GM18498 (cell line): ENCODE measurements at regions not wholly inside any gene's neighbourhood (a gene's known extent, or its start where the extent isn't known, plus 50 kb on each side); places are given as distances from the start of the nearest gene placed in this dataset.
A peak's percentile ranks its signal among the peaks of the same experiment; 100 is the strongest.

Experiments
- ATAC-seq: cut with Tn5 transposase; IDR thresholded peaks from one replicate; pipeline ENCODE4 v1.9.1; 2021; ENCODE audit warnings: mild to moderate bottlenecking, moderate library complexity; ENCODE audit not compliant: unreplicated experiment

DNA sequence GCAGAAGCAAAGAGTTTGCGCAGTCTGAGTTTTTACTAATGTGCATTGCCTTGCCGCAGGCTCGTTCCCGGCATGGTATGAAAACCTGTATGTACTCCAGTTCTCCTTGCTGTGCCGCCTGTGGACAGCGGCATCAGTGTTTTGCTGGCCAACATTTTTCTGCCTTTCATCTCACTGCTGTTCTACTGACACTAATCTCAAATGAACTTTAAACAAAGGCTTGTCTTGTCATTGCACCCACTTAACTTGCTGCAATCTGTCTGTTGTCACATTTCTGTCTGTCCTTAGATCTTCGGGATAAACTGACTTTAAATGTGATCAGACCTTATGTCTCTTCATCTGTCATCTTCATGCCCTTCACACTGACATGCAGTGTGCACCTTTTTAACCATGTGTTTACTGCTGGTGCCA, 71.7 kb upstream of the ZNRF2 start:
- no peak for ATAC-seq

DNA sequence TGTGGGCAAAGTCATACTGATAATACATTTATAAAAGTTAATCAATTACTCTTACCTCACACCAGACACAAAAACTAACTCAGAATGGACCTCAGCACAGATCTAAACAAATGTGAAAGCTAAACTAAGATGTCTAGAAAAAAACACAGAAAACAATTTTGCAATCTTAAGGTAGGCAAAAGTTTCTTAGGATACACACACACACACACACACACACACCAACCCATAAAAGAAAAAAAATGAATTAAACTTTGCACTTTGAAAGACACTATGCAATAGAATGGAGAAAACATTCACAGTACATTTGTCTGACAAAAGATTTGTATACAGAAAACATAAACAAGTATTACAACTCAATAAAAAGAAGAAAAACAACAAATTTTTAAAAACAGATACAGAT, 70.8 kb upstream of the ZNRF2 start:
- no peak for ATAC-seq

DNA sequence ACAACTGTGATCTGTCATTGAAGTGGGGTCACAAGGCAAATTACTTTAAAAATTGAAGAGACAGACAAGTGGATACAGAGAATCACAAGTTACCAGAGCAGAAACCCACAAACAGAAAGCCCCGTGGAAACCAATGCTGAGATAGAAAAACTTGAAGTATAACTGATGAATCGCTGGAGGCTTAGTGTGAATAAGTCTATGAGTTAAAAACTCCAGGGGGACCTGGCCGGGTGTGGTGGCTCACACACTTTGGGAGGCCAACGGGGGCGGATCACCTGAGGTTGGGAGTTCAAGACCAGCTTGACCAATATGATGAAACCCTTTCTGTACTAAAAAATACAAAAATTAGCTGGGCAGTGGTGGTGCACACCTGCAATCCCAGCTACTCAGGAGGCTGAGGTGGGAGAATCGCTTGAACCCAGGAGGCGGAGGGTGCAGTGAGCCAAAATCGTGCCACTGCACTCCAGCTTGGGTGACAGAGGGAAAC, 69.7 kb upstream of the ZNRF2 start:
- peak; percentile 70 for ATAC-seq

DNA sequence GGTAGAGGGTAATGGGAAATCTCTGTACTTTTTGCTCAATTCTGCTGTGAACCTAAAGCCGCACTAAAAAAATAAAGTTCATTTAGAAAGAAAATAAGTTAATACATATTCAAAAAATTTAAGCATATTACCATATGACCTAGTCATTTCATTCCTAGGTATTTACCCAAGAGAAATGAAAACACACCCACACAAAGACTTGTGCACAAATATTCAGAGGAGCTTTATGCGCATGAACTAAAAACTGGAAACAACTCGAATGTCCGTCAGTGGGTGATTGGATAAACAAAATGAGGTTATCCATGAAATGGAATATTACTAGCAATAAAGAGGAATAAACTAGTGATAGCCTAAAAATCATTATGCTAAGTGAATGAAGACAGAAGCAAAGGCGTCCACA, 62.6 kb upstream of the ZNRF2 start:
- ATAC-seq: no peak

DNA sequence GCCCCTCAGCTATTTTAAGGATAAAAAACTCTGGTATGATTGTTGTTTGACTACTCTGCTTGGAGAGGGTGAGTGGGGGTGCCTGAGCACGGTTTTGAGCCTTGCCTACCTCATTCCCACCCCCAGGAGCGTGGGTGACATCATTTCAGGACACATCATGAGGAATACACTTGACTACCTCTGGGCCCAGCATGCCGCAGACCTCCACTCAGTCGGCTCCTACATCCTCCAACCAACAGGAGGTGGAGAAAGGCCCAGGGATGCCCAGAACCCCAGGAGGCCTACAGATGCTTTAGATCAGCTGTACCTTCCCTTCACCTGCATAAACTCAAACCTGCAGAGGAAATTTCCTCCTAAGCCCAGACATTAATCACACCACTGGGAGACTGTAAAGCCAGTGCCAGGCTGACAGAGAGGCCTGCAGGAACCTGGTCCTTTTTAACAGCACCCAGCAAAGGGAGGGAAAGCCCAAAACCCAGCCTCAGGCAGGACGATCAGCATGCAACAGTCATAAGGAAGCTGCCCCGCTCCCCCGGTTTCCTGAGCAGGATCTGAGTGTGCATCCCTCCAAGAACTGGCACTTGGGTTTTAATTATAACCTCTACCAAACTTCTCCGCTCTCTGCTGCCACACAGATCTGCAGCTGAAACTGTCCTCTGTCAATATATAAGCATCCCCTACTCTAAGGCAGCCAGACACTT, 61.7 kb upstream of the ZNRF2 start:
- no peak for ATAC-seq

DNA sequence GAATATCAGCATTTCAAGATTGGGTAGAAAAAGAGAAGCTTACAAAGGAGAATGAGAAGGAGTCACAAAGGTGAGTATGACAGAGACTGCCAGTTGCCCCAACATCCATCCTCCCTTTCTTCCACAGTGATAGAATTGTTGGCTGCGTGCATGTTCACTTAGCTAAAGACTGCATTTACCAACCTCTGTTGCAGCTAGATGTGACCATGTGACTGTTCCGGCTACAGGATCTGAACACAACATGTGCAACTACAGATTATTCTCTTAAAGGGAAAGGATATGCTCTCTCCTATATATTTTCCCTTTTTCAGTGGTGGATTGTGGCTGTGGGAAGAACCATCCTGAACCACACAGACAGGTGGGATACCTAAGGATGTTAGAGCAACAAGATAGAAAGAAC, 60.5 kb upstream of the ZNRF2 start:
- ATAC-seq: no peak

DNA sequence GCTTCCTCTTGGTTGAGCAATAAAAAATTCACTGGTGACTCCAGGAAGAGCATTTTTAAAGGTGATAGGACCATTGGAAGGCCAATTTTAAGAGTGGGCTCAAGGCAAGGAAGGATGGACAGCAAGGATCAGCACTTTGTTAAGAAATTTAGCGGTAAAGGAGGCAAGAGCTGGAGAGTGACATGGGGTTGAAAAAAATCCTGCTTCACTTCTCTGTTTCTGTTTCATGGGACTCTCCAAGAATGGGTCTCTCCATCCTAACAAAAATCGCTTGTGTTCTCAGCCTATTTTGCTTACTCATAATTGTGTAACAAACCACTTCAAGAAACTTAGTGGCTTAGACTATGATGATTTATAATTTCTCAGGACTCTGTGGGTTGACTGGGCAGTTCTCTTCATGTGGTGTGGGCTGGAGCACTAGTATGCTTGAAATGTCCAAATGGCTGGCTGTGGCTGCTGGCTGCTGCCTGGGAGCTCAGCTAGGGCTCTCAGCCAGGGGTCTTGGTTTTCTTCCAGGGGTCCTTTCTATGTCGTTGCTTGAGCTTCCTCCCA, 59.8 kb upstream of the ZNRF2 start:
- ATAC-seq: no peak

DNA sequence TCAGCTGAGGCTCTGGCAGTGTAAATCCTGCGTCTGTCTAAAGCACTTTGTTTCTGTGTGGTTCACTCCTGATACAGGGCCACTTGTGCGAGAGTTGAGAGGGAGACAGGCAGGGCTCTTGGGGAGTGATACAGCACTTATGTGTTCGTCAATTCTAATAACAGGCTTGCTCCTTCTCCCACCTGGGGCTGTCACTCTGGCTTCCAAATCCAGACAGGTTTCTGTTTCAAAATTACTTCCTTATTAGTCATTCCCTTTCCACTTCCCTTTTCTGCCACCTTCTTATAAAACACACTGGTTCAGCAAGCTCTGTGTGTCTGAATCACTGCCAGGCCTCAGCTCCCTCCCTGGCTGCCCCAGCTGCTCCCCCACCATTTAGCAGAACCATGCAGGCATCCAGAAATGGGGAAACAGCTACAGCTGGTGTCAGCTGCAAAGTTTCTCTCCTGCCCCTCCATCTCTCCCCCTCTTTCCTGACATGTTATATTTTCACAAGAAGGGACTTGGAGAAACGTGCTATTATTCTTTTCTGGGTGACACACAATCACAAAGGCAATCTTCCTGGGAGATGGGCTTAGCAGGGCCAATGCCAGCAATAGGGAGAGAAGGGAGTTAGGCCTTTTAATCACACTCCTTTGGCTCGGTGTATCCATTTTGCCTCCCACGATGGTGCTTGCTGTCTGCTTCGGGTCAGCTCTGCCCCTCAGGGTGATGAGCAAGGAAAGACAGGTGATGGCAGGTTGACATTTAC, 58.4 kb upstream of the ZNRF2 start:
- ATAC-seq: peak; percentile 79

DNA sequence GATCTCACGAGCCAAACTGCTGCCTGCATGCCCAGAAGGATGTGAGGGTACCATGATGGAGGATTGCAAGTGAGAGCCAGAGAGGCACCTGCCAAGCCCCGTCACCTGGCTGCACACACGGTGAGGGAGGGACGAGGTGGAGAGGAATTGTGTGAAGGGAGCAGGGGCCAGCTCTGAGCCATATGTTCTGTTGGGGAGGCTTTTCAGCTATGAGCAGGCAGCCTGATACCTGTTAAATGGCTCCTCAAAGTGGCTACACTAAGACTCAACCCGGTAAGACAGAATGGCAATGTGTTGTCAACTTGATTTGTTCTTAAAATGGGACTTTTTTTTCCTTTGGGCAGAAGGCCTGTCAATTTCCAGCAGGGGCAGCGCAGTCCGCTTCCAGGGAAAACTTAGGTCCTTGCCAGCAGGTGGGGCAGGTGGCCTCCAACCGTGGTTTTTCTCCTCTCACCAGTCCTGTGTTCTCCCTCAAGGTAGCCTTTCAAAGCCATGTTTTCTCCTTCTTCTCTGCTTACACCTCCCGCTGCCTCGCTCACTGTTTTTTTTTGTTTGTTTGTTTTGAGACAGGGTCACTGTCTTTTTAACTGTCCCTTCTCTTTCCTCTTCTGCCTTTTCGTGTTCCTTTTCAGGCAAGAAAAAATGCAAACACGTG, 57.7 kb upstream of the ZNRF2 start:
- no peak for ATAC-seq

DNA sequence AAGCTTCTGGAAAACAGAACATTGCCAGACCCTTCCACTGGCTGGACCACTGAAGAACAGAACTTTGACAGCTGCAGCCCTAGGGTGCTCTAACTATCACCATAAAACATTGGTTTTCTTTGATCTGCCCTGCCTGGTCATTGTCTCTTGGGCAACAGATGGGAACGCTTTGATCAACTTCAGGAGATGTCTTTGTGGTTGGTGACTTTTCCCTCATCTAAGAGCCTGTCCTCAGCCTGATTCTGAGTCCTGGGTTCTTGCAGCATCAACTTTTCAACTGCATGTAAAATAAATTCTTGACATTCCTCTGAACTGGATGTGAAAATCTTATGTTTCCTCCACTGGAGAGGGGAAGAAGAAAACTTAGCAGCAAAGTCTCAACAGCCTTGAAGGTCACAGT, 53.1 kb upstream of the ZNRF2 start:
- ATAC-seq: no peak

DNA sequence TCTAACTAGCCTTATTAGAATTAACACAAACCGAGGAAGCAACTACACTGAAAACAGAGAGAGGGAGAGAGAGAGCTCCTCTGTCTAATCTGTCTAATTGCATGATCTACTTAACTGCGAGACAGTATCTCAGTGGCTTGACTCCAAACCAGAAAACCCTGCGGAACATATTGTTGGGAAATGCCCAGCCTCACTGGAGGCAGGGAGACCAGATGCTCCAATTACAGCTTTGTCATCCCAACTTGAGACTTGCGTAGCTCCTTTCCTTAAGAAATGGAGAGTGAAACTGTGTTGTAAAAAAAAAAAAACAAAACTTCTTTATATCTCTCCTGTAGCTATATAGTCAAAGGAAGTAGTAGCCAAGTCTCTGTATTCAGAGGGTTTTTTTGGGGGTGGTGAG, 52.0 kb upstream of the ZNRF2 start:
- no peak for ATAC-seq
